ENCODE measurements at regions not wholly inside any gene's neighbourhood (a gene's known extent, or its start where the extent isn't known, plus 50 kb on each side); places are given as distances from the start of the nearest gene placed in this dataset.

DNA sequence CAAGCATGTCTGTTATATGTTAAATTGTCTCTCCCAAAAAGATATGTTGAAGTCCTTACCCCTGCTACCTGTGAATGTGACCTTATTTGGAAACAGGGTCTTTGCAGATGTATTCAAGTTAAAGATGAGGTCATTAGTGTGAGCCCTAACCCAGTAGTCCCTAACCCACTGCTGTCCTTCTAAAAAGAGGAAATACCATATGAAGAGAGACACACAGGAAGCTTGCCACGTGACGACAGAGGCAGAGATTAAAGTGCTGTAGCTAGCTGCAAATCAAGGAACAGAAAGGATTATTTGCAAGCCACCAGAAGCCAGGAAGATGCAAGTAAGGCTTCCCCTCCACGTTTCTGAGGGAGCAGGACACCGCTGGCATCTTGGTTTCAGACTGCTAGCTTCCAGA, 150.1 kb downstream of the HNRNPD start:
- no peaks in the 10 kb centered on the region for H3K27me3 Mint-ChIP-seq
- H3K4me3 Mint-ChIP-seq: peak overlapping the region; percentile 15
- peaks cover 9% of the 10 kb centered on the region for H3K4me1 Mint-ChIP-seq (ENCODE audit: low read depth)
- peaks cover 3% of the 10 kb centered on the region for H3K9me3 Mint-ChIP-seq
- H3K36me3 Mint-ChIP-seq (ENCODE audit: low read depth): no peaks in the 10 kb centered on the region
- no peak overlapping the region for H3K27ac Mint-ChIP-seq

GRCh38 chr4:82219346-82219745, 154.4 kb downstream of the HNRNPD start:
- H3K27ac Mint-ChIP-seq: no peak overlapping the region
- H3K36me3 Mint-ChIP-seq (ENCODE audit: low read depth): no peaks in the 10 kb centered on the region
- H3K27me3 Mint-ChIP-seq: no peaks in the 10 kb centered on the region
- peaks cover 3% of the 10 kb centered on the region for H3K9me3 Mint-ChIP-seq
- H3K4me3 Mint-ChIP-seq: no peak overlapping the region
- H3K4me1 Mint-ChIP-seq (ENCODE audit: low read depth): peaks cover 14% of the 10 kb centered on the region

- Mint-ChIP-seq H3K27me3 (no peaks in the 10 kb centered on the region), H3K36me3 (ENCODE audit: low read depth) (no peaks in the 10 kb centered on the region), H3K9me3 (peaks cover 3% of the 10 kb centered on the region), H3K4me3 (no peak overlapping the region), H3K4me1 (ENCODE audit: low read depth) (peaks cover 17% of the 10 kb centered on the region), H3K27ac (no peak overlapping the region)
Measured at GRCh38 chr4:82217986-82218715, 155.6 kb downstream of the HNRNPD start.

- Mint-ChIP-seq H3K27ac (no peak overlapping the region), H3K27me3 (no peaks in the 10 kb centered on the region), H3K9me3 (no peaks in the 10 kb centered on the region), H3K4me1 (ENCODE audit: low read depth) (peaks cover 23% of the 10 kb centered on the region), H3K36me3 (ENCODE audit: low read depth) (no peaks in the 10 kb centered on the region), H3K4me3 (no peak overlapping the region)
Measured at GRCh38 chr4:82216219-82216618, 157.6 kb downstream of the HNRNPD start.

- H3K9me3 Mint-ChIP-seq: no peaks in the 10 kb centered on the region
- H3K27ac Mint-ChIP-seq: no peak overlapping the region
- H3K36me3 Mint-ChIP-seq (ENCODE audit: low read depth): no peaks in the 10 kb centered on the region
- H3K27me3 Mint-ChIP-seq: no peaks in the 10 kb centered on the region
- H3K4me3 Mint-ChIP-seq: no peak overlapping the region
- peaks cover 23% of the 10 kb centered on the region for H3K4me1 Mint-ChIP-seq (ENCODE audit: low read depth)
Measured at GRCh38 chr4:82215800-82216199, 158.0 kb downstream of the HNRNPD start.

GRCh38 chr4:82215039-82215438, 158.8 kb downstream of the HNRNPD start:
- H3K27me3 Mint-ChIP-seq: no peaks in the 10 kb centered on the region
- no peaks in the 10 kb centered on the region for H3K9me3 Mint-ChIP-seq
- no peak overlapping the region for H3K4me3 Mint-ChIP-seq
- H3K4me1 Mint-ChIP-seq (ENCODE audit: low read depth): peaks cover 23% of the 10 kb centered on the region
- H3K27ac Mint-ChIP-seq: no peak overlapping the region
- H3K36me3 Mint-ChIP-seq (ENCODE audit: low read depth): no peaks in the 10 kb centered on the region

GRCh38 chr4:82213485-82214417, 160.0 kb downstream of the HNRNPD start:
- H3K27ac Mint-ChIP-seq: no peak overlapping the region
- H3K9me3 Mint-ChIP-seq: no peaks in the 10 kb centered on the region
- H3K36me3 Mint-ChIP-seq (ENCODE audit: low read depth): no peaks in the 10 kb centered on the region
- peaks cover 23% of the 10 kb centered on the region for H3K4me1 Mint-ChIP-seq (ENCODE audit: low read depth)
- H3K27me3 Mint-ChIP-seq: no peaks in the 10 kb centered on the region
- H3K4me3 Mint-ChIP-seq: no peak overlapping the region

- no peaks in the 10 kb centered on the region for H3K9me3 Mint-ChIP-seq
- H3K4me1 Mint-ChIP-seq (ENCODE audit: low read depth): peaks cover 4% of the 10 kb centered on the region
- peaks cover 3% of the 10 kb centered on the region for H3K27me3 Mint-ChIP-seq
- H3K36me3 Mint-ChIP-seq (ENCODE audit: low read depth): no peaks in the 10 kb centered on the region
- no peak overlapping the region for H3K4me3 Mint-ChIP-seq
- no peak overlapping the region for H3K27ac Mint-ChIP-seq
Measured at GRCh38 chr4:82201805-82202641, 171.8 kb downstream of the HNRNPD start.

DNA sequence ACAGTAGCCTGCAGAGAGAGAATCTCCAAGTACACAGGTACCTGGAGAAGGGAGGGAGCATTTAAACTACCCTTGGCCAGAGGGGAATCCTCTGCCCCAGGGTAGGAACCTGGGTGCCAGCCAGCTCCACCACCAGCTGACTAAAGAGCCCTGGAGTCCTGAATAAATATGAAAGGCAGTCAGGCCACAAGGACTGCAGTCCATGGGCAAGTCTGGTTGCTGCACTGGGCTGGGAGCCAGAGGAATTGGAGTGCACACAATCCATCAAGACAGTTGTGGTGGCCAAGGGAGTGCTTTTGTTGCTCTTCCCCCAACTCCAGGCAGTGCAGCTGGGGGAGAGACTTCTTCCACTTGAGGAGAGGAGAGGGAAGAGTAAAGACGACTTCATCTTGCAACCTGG, 172.5 kb downstream of the HNRNPD start:
- H3K27me3 Mint-ChIP-seq: peaks cover 3% of the 10 kb centered on the region
- no peak overlapping the region for H3K4me3 Mint-ChIP-seq
- H3K36me3 Mint-ChIP-seq (ENCODE audit: low read depth): no peaks in the 10 kb centered on the region
- peaks cover 4% of the 10 kb centered on the region for H3K4me1 Mint-ChIP-seq (ENCODE audit: low read depth)
- H3K27ac Mint-ChIP-seq: no peak overlapping the region
- no peaks in the 10 kb centered on the region for H3K9me3 Mint-ChIP-seq

- H3K4me3 Mint-ChIP-seq: no peak overlapping the region
- no peaks in the 10 kb centered on the region for H3K9me3 Mint-ChIP-seq
- H3K36me3 Mint-ChIP-seq (ENCODE audit: low read depth): no peaks in the 10 kb centered on the region
- H3K4me1 Mint-ChIP-seq (ENCODE audit: low read depth): peaks cover 4% of the 10 kb centered on the region
- H3K27me3 Mint-ChIP-seq: peaks cover 3% of the 10 kb centered on the region
- H3K27ac Mint-ChIP-seq: no peak overlapping the region
Measured at GRCh38 chr4:82200046-82200445, 173.7 kb downstream of the HNRNPD start.

DNA sequence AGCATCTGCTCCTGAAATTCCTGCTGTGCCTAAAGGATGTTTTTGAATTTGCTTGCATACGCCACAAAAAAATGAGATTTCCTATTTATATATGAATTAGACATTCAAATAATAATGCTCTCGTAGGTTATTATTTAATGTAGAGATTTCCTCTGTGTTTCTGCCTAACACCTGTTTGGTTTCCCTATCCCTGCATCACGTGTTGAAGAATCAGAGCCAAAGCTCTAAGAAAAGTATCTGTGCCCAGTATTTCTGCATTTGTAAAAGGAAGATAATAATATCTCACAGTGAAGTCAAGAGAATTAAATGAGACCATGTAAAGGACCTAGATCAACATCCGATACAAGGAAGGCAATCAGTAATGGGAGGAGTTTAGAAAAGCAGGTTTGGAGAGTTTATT, 179.5 kb downstream of the HNRNPD start:
- H3K36me3 Mint-ChIP-seq (ENCODE audit: low read depth): no peaks in the 10 kb centered on the region
- no peaks in the 10 kb centered on the region for H3K27me3 Mint-ChIP-seq
- H3K9me3 Mint-ChIP-seq: no peaks in the 10 kb centered on the region
- no peak overlapping the region for H3K27ac Mint-ChIP-seq
- no peaks in the 10 kb centered on the region for H3K4me1 Mint-ChIP-seq (ENCODE audit: low read depth)
- H3K4me3 Mint-ChIP-seq: no peak overlapping the region

DNA sequence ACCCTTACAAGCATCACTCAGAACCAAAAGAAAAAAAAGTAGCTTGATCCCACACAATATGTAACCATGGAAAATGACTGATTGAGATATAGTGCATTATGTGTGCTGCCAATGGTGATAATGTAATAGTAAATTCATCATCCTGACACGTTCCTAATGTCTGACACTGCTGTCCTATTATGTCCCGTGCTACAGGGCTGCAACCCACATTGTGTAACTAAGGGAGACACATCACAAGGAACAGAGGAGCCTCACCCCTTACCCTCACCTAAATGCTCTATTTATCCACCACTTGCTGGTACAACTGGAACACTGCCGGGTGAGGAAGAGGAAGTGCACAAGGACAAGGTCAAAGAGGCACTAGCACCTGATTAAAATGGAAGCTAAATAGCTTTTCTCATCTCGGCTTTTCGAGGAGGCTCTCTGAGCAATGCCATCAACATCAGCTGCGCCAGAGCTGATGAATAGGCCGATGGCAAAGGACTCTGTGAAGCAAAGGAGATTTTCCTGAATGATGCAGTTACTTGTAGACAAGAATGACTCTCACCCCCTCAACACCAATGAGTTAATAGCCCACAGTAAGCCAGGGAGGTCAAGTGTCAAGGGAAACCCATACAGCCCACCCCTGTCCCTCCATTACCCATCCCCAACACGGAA, 181.6 kb downstream of the HNRNPD start:
- Mint-ChIP-seq H3K27ac (no peak overlapping the region), H3K9me3 (no peaks in the 10 kb centered on the region), H3K4me3 (no peak overlapping the region), H3K27me3 (no peaks in the 10 kb centered on the region), H3K4me1 (ENCODE audit: low read depth) (no peaks in the 10 kb centered on the region), H3K36me3 (ENCODE audit: low read depth) (no peaks in the 10 kb centered on the region)

DNA sequence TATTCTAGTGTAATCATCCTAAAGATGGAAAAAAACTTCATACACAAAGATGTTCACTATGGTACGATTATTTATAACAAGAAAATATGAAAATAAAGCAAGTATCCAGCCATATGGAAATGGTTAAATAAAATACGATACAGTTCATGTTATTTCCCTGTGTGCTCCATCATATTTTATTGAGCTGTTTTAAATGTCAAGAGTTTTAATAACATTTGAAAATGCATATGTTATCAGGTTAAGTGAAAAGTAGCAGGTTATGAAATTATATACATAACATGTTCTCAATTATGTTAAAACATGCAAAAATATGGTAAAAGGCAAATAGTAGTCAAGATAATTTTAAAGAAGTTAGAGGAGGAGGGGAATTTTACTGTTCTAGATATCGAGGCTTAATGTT, 192.0 kb downstream of the HNRNPD start:
- Mint-ChIP-seq H3K27me3 (peaks cover 2% of the 10 kb centered on the region), H3K36me3 (ENCODE audit: low read depth) (no peaks in the 10 kb centered on the region), H3K4me3 (no peak overlapping the region), H3K9me3 (peaks cover 5% of the 10 kb centered on the region), H3K4me1 (ENCODE audit: low read depth) (no peaks in the 10 kb centered on the region), H3K27ac (no peak overlapping the region)

GRCh38 chr4:82172186-82172585, 201.6 kb downstream of the HNRNPD start:
- H3K4me3 Mint-ChIP-seq: no peak overlapping the region
- no peak overlapping the region for H3K27ac Mint-ChIP-seq

More at GRCh38 chr4:82172186-82172585, 201.6 kb downstream of the HNRNPD start:
- H3K9me3 Mint-ChIP-seq: no peaks in the 10 kb centered on the region
- peaks cover 10% of the 10 kb centered on the region for H3K27me3 Mint-ChIP-seq
- peaks cover 4% of the 10 kb centered on the region for H3K4me1 Mint-ChIP-seq (ENCODE audit: low read depth)
- H3K36me3 Mint-ChIP-seq (ENCODE audit: low read depth): no peaks in the 10 kb centered on the region

All from stimulated activated naive CD8-positive, alpha-beta T cell treated with anti-CD3 and anti-CD28 coated beads, Interleukin-15, Interleukin-2, amounts not matched to agents 100 ng/mL and 50 ng/mL, for 24 hours (primary cell).